PC-9 (cell line): ENCODE measurements at regions not wholly inside any gene's neighbourhood (a gene's known extent, or its start where the extent isn't known, plus 50 kb on each side); places are given as distances from the start of the nearest gene placed in this dataset.
A peak's percentile ranks its signal among the peaks of the same experiment; 100 is the strongest.

Source experiments
- BruUV-seq: library from RNA; stranded (reverse); fragments of 400-500 nt; replicated peaks from 2 replicates; lab custom pipeline; 2021; lab: Mats Ljungman, UMichigan
- CTCF ChIA-PET: fragments of 300-600 bp; sonication (Branson Sonifier 250); formaldehyde crosslinking; loops from one replicate; lab custom pipeline; 2022; ENCODE audit warnings: antibody characterized with exemption; lab: Charles Lee
- POLR2A ChIA-PET: fragments of 300-600 bp; sonication (Branson Sonifier 250); formaldehyde crosslinking; loops from one replicate; lab custom pipeline; 2022; ENCODE audit warnings: antibody characterized with exemption; ENCODE audit not compliant: unreplicated experiment; lab: Charles Lee
- DNase-seq, 2 experiments: peaks; one replicate each; pipeline versions ENCODE4 v3.0.0 to v3.0.0-alpha.2; 2015 to 2022; ENCODE audit warnings: mixed read lengths in 1 of 2
- H2AFZ ChIP-seq: fragments of 200-600 bp; sonication (generic); 2 replicates; pipeline ENCODE4 v1.8.1; 2017; ENCODE audit warnings: antibody characterized with exemption
- H3F3A ChIP-seq: fragments of 200-600 bp; sonication (generic); 2 replicates; pipeline ENCODE4 v1.8.1; 2017; ENCODE audit warnings: antibody characterized with exemption, mild to moderate bottlenecking, low read depth; ENCODE audit not compliant: insufficient read depth
- H3K27ac ChIP-seq: fragments of 200-600 bp; sonication (generic); 2 replicates; pipeline ENCODE4 v1.6.1; 2016; ENCODE audit warnings: mixed run types
- H3K27me3 ChIP-seq: fragments of 200-600 bp; sonication (generic); 2 replicates; pipeline ENCODE4 v1.6.1; 2016; ENCODE audit warnings: low read depth, mixed run types; ENCODE audit not compliant: insufficient read depth
- H3K36me3 ChIP-seq: fragments of 200-600 bp; sonication (generic); 2 replicates; pipeline ENCODE4 v1.6.1; 2016; ENCODE audit warnings: low read depth, mixed run types
- H3K4me1 ChIP-seq: fragments of 200-600 bp; sonication (generic); replicated peaks from 2 replicates; pipeline ENCODE4 v1.6.1; 2016; ENCODE audit warnings: mixed run types; ENCODE audit not compliant: insufficient read depth
- H3K4me2 ChIP-seq: fragments of 200-600 bp; sonication (generic); 2 replicates; pipeline ENCODE4 v1.6.1; 2017; ENCODE audit warnings: mixed run types
- H3K4me3 ChIP-seq: fragments of 200-600 bp; sonication (generic); 2 replicates; pipeline ENCODE4 v1.6.1; 2016; ENCODE audit warnings: mixed run types
- H3K79me2 ChIP-seq: fragments of 200-600 bp; sonication (generic); 2 replicates; pipeline ENCODE4 v1.6.1; 2017; ENCODE audit warnings: low read depth, mixed run types
- H3K9me2 ChIP-seq: fragments of 200-600 bp; sonication (generic); 2 replicates; pipeline ENCODE4 v1.8.1; 2017; ENCODE audit warnings: mild to moderate bottlenecking; ENCODE audit not compliant: insufficient read depth
- H3K9me3 ChIP-seq: fragments of 200-600 bp; sonication (generic); 2 replicates; pipeline ENCODE4 v1.8.1; 2016; ENCODE audit warnings: low read depth; ENCODE audit not compliant: insufficient read depth
- H4K20me1 ChIP-seq: fragments of 200-600 bp; sonication (generic); 2 replicates; pipeline ENCODE4 v1.8.1; 2017; ENCODE audit not compliant: insufficient read depth
- EZH2 ChIP-seq: fragments of 200-600 bp; sonication (generic); IDR thresholded peaks from 2 replicates; pipeline ENCODE4 v1.8.0; 2017; ENCODE audit warnings: antibody characterized with exemption, low read depth
- intact Hi-C: fragments of 100-400 bp; cut with micrococcal nuclease; formaldehyde crosslinking; loops from one replicate; pipeline ENCODE4 v1.10.0; 2022; ENCODE audit not compliant: unreplicated experiment
- TF ChIP-seq, protein P1 (sequence below): fragments of 200-600 bp; sonication (generic); conservative IDR thresholded peaks from 2 replicates; pipeline ENCODE4 v1.6.1; 2017; ENCODE audit warnings: mixed run types, antibody characterized with exemption, mild to moderate bottlenecking, moderate library complexity

DNA sequence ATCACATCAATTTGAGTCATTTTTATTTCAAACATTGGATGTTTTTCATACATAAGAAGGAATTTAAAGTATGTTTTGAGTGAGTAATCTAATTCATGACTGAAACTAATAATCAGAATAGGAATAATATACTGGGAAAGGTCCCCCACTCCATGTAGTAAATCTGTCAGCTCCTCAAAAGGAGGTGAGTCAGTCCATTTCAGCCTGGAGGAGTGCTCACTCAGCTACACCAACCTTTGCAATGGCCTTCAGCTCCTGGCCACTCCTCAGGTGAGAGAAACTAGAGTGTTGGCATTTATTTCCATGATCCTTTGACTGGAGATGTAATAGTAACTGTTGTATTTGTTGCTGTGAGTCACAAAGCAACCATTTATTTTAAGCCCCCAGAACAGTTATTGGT, 744.9 kb upstream of the ARRDC4 start:
- H3F3A ChIP-seq, result no peaks in the 10 kb centered on the region
- H3K9me2 ChIP-seq, result no peaks in the 10 kb centered on the region
- no peaks in the 10 kb centered on the region for H3K79me2 ChIP-seq
- CTCF ChIA-PET, result no interaction called here
- no peaks in the 10 kb centered on the region for H3K4me1 ChIP-seq
- intact Hi-C loops, result no loop called here
- peaks cover 7% of the 10 kb centered on the region; the same call in 1 of the 2 replicates for H3K27me3 ChIP-seq
- DNase-seq, result no peak
- no peak overlapping the region for H2AFZ ChIP-seq
- H3K9me3 ChIP-seq, result peaks cover 1% of the 10 kb centered on the region; the same call in 1 of the 2 replicates
- H3K27ac ChIP-seq, result no peak overlapping the region
- TF ChIP-seq, protein P1, sequence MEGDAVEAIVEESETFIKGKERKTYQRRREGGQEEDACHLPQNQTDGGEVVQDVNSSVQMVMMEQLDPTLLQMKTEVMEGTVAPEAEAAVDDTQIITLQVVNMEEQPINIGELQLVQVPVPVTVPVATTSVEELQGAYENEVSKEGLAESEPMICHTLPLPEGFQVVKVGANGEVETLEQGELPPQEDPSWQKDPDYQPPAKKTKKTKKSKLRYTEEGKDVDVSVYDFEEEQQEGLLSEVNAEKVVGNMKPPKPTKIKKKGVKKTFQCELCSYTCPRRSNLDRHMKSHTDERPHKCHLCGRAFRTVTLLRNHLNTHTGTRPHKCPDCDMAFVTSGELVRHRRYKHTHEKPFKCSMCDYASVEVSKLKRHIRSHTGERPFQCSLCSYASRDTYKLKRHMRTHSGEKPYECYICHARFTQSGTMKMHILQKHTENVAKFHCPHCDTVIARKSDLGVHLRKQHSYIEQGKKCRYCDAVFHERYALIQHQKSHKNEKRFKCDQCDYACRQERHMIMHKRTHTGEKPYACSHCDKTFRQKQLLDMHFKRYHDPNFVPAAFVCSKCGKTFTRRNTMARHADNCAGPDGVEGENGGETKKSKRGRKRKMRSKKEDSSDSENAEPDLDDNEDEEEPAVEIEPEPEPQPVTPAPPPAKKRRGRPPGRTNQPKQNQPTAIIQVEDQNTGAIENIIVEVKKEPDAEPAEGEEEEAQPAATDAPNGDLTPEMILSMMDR, result no peak
- no peaks in the 10 kb centered on the region for H4K20me1 ChIP-seq
- POLR2A ChIA-PET, result no interaction called here
- H3K36me3 ChIP-seq, result no peaks in the 10 kb centered on the region
- BruUV-seq, result no TSS peak
- no peak overlapping the region for H3K4me2 ChIP-seq
- no peak overlapping the region for H3K4me3 ChIP-seq

GRCh38 chr15:97224191-97224641, 736.3 kb upstream of the ARRDC4 start:
- ChIA-PET CTCF (no interaction called here), POLR2A (no interaction called here)
- Histone ChIP-seq H3K9me3 (peaks cover 5% of the 10 kb centered on the region; the same call in 1 of the 2 replicates), H3K4me3 (no peak overlapping the region), H3K27me3 (no peaks in the 10 kb centered on the region), H3F3A (no peaks in the 10 kb centered on the region), H3K4me1 (no peaks in the 10 kb centered on the region), H4K20me1 (no peaks in the 10 kb centered on the region), H3K9me2 (no peaks in the 10 kb centered on the region), H3K27ac (no peak overlapping the region), H3K4me2 (no peak overlapping the region), H3K36me3 (no peaks in the 10 kb centered on the region), H3K79me2 (no peaks in the 10 kb centered on the region), H2AFZ (no peak overlapping the region)
- no peak for DNase-seq
- BruUV-seq, result no TSS peak
- intact Hi-C loops, result no loop called here
- TF ChIP-seq, protein P1, result no peak
- no peak for TF ChIP-seq EZH2

GRCh38 chr15:97234851-97235610, 725.5 kb upstream of the ARRDC4 start:
- Histone ChIP-seq H3K27ac (no peak overlapping the region), H3K4me3 (no peak overlapping the region), H2AFZ (no peak overlapping the region), H3K27me3 (0 out of 2 replicates have a peak, but pooled peaks cover 4% of the 10 kb centered on the region), H3K79me2 (no peaks in the 10 kb centered on the region), H3K4me2 (peak overlapping the region; percentile 38; the same call in 1 of the 2 replicates), H3K4me1 (no peaks in the 10 kb centered on the region), H3F3A (no peaks in the 10 kb centered on the region), H3K9me3 (no peaks in the 10 kb centered on the region), H3K36me3 (no peaks in the 10 kb centered on the region), H3K9me2 (no peaks in the 10 kb centered on the region), H4K20me1 (no peaks in the 10 kb centered on the region)
- TF ChIP-seq EZH2, result no peak
- TF ChIP-seq, protein P1, result peak; percentile 89
- intact Hi-C loops, result loop anchor here (1.0 kb wide), 1 partner anchor 1976 kb away; no protein-coding TSS in a partner anchor
- BruUV-seq, result no TSS peak
- ChIA-PET POLR2A (no interaction called here), CTCF (interaction anchor here (0.7 to 0.8 kb wide), 3 partner anchors 613 to 1518 kb away, joined by 3 to 5 read pairs (median 4); no protein-coding TSS in a partner anchor)
- peak in 1 of 2 experiments; percentile 24 for DNase-seq
